ENCODE measurements at regions not wholly inside any gene's neighbourhood (a gene's known extent, or its start where the extent isn't known, plus 50 kb on each side); places are given as distances from the start of the nearest gene placed in this dataset.

- DNase-seq (ENCODE audit: low spot score), result no peak
Measured at GRCh38 chr11:33616552-33616951, 84.1 kb downstream of the C11orf91 start.

GRCh38 chr11:33615751-33616150 is 84.9 kb downstream of the C11orf91 start:
- no peak for DNase-seq (ENCODE audit: low spot score)

GRCh38 chr11:33613404-33613803 is 87.2 kb downstream of the C11orf91 start:
- DNase-seq (ENCODE audit: low spot score), result no peak

GRCh38 chr11:33610903-33611302 is 89.7 kb downstream of the C11orf91 start:
- no peak for DNase-seq (ENCODE audit: low spot score)

- no peak for DNase-seq (ENCODE audit: low spot score)
Measured at GRCh38 chr11:33608386-33608785, 92.2 kb downstream of the C11orf91 start.

GRCh38 chr11:33606762-33607161 is 93.9 kb downstream of the C11orf91 start:
- no peak for DNase-seq (ENCODE audit: low spot score)

GRCh38 chr11:33605703-33606102 is 94.9 kb downstream of the C11orf91 start:
- no peak for DNase-seq (ENCODE audit: low spot score)

- DNase-seq (ENCODE audit: low spot score), result no peak
Measured at GRCh38 chr11:33598426-33599069, 102.1 kb downstream of the C11orf91 start.

GRCh38 chr11:33594188-33594587 is 106.4 kb downstream of the C11orf91 start:
- no peak for DNase-seq (ENCODE audit: low spot score)

GRCh38 chr11:33590441-33590840 is 110.2 kb downstream of the C11orf91 start:
- no peak for DNase-seq (ENCODE audit: low spot score)

- no peak for DNase-seq (ENCODE audit: low spot score)
Measured at GRCh38 chr11:33588056-33588455, 112.6 kb downstream of the C11orf91 start.

GRCh38 chr11:33585586-33586209 is 114.9 kb downstream of the C11orf91 start:
- DNase-seq (ENCODE audit: low spot score), result no peak

GRCh38 chr11:33582636-33583325 is 117.8 kb downstream of the C11orf91 start:
- no peak for DNase-seq (ENCODE audit: low spot score)

- DNase-seq (ENCODE audit: low spot score), result no peak
Measured at GRCh38 chr11:33579101-33579500, 121.5 kb downstream of the C11orf91 start.

- no peak for DNase-seq (ENCODE audit: low spot score)
Measured at GRCh38 chr11:33577204-33577603, 123.4 kb downstream of the C11orf91 start.

GRCh38 chr11:33575311-33575710 is 125.3 kb downstream of the C11orf91 start:
- DNase-seq (ENCODE audit: low spot score), result no peak

GRCh38 chr11:33574331-33574730 is 126.3 kb downstream of the C11orf91 start:
- DNase-seq (ENCODE audit: low spot score), result no peak

GRCh38 chr11:33569333-33569732 is 131.3 kb downstream of the C11orf91 start:
- no peak for DNase-seq (ENCODE audit: low spot score)

- DNase-seq (ENCODE audit: low spot score), result no peak
Measured at GRCh38 chr11:33567004-33567403, 133.6 kb downstream of the C11orf91 start.

GRCh38 chr11:33564856-33565453 is 135.7 kb downstream of the C11orf91 start:
- DNase-seq (ENCODE audit: low spot score), result no peak

- DNase-seq (ENCODE audit: low spot score), result no peak
Measured at GRCh38 chr11:33560729-33561128, 139.9 kb downstream of the C11orf91 start.

- DNase-seq (ENCODE audit: low spot score), result no peak
Measured at GRCh38 chr11:33559567-33559966, 141.1 kb downstream of the C11orf91 start.

- DNase-seq (ENCODE audit: low spot score), result no peak
Measured at GRCh38 chr11:33558097-33558496, 142.5 kb downstream of the C11orf91 start.
